ENCODE measurements at regions not wholly inside any gene's neighbourhood (a gene's known extent, or its start where the extent isn't known, plus 50 kb on each side); places are given as distances from the start of the nearest gene placed in this dataset.

DNA sequence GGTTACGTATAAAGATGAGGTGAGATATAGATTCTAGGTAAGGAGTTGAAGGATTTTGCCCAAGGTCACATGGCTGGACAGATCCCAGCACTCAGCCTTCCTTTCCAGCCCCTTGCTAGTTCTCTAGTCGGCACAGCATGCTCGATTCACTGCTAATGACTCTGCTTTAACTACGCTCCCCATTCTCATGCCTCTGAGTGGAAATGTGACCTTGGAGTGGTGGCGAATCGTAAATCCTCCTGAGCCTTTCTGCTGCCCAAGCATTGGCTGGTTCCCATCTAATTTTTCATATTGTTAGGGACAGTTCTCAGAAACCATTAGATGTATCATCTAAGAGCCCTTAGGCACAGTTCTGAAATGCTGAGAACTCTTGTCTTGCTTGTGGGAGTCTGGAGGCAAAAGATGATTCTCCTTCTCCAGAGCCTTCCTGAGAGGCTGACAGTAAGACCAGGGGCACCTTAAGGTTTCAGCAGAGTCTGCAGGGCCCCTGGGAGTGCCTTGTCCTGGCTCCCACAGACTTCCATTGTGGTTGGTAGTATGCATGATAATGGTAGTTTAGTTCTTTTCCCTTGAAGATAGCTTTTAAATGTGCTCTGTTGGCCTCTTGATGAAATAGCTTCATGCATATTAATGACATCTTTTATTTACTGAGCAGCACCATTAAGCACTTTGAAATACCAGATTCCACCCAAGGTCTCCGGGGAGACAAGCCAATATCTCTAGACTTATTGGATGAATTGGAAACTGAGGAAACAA lies 377.8 kb upstream of the SLC14A2 start:
- ChIA-PET CTCF (no interaction called here), POLR2A (ENCODE audit: unreplicated experiment) (no interaction called here)
- Histone ChIP-seq H3K36me3 (ENCODE audit: low read depth, low read length) (no peaks in the 10 kb centered on the region), H3K4me1 (ENCODE audit: insufficient read depth, low read length) (no peaks in the 10 kb centered on the region), H3K4me3 (ENCODE audit: low read length) (no peak overlapping the region), H3K9ac (ENCODE audit: low read length) (no peak overlapping the region), H3K9me3 (ENCODE audit: low read length) (no peaks in the 10 kb centered on the region), H3K9me2 (replicated peaks; ENCODE audit: low read length) (no peaks in the 10 kb centered on the region), H3K27ac (ENCODE audit: low read length) (no peak overlapping the region), H3K27me3 (ENCODE audit: low read length) (no peaks in the 10 kb centered on the region), H3F3A (ENCODE audit: low read length, unreplicated experiment) (no peaks in the 10 kb centered on the region), H4K20me1 (ENCODE audit: low read length) (no peaks in the 10 kb centered on the region), H3K4me2 (ENCODE audit: low read length) (no peak overlapping the region), H2AFZ (ENCODE audit: low read length) (no peak overlapping the region), H3K79me2 (ENCODE audit: low read length) (no peaks in the 10 kb centered on the region)
- intact Hi-C loops (cut with micrococcal nuclease): no loop called here
- ATAC-seq (no peak), DNase-seq (no peak)
- BruUV-seq (replicated peaks): no TSS peak
- TF ChIP-seq EZH2phosphoT487 (IDR thresholded peaks at IDR 0.05; ENCODE audit: borderline replicate concordance, low read length) (no peak), EZH2 (IDR thresholded peaks at IDR 0.05; ENCODE audit: low read length, unreplicated experiment) (no peak), CTCF (conservative IDR thresholded peaks at IDR 0.05; ENCODE audit: low read depth, low read length) (no peak)

- Histone ChIP-seq H3K9me3 (ENCODE audit: low read length) (no peaks in the 10 kb centered on the region), H3K4me3 (ENCODE audit: low read length) (no peak overlapping the region), H3K9me2 (replicated peaks; ENCODE audit: low read length) (no peaks in the 10 kb centered on the region), H3K27ac (ENCODE audit: low read length) (no peak overlapping the region), H2AFZ (ENCODE audit: low read length) (no peak overlapping the region), H3F3A (ENCODE audit: low read length, unreplicated experiment) (no peaks in the 10 kb centered on the region), H3K79me2 (ENCODE audit: low read length) (no peaks in the 10 kb centered on the region), H3K4me1 (ENCODE audit: insufficient read depth, low read length) (no peaks in the 10 kb centered on the region), H3K36me3 (ENCODE audit: low read depth, low read length) (no peaks in the 10 kb centered on the region), H3K9ac (ENCODE audit: low read length) (no peak overlapping the region), H3K27me3 (ENCODE audit: low read length) (no peaks in the 10 kb centered on the region), H3K4me2 (ENCODE audit: low read length) (no peak overlapping the region), H4K20me1 (ENCODE audit: low read length) (no peaks in the 10 kb centered on the region)
- BruUV-seq (replicated peaks): no TSS peak
- no peak for TF ChIP-seq EZH2 (IDR thresholded peaks at IDR 0.05; ENCODE audit: low read length, unreplicated experiment)
- no peak for TF ChIP-seq EZH2phosphoT487 (IDR thresholded peaks at IDR 0.05; ENCODE audit: borderline replicate concordance, low read length)
- TF ChIP-seq CTCF (conservative IDR thresholded peaks at IDR 0.05; ENCODE audit: low read depth, low read length): no peak
- intact Hi-C loops (cut with micrococcal nuclease): no loop called here
- POLR2A ChIA-PET (ENCODE audit: unreplicated experiment): no interaction called here
- ATAC-seq (no peak), DNase-seq (no peak)
- CTCF ChIA-PET: no interaction called here
Observed at GRCh38 chr18:45241271-45241670, 374.0 kb upstream of the SLC14A2 start.

DNA sequence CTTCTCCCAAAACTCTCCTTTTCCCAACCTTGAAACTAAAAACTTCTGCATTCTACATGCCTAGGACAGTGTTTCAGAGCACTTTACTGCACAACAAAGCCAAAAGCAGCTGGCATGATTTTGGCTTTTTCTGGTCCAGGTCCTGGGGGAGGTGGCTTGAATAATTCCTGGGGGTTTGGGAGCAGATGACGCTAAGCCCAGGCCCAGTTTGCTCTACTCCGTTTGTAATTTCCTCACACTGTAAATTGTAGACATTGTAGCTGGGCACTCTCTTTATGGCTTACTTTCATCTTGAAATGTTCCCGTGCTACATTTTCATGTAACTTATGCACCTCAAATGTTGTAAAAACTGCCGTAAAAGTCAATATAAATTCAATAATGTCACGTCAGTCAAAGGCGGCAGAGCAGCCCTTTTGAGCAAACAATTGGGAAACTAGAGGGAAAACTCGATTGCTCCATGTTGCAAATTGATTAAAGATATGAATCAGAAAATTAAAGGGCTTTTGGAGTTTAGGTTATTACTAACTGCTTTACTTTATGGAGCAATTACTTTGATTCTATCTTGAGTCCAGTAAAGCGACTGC lies 373.2 kb upstream of the SLC14A2 start:
- no peaks in the 10 kb centered on the region for H4K20me1 ChIP-seq (ENCODE audit: low read length)
- no peak overlapping the region for H3K27ac ChIP-seq (ENCODE audit: low read length)
- intact Hi-C loops (cut with micrococcal nuclease): no loop called here
- no peaks in the 10 kb centered on the region for H3K27me3 ChIP-seq (ENCODE audit: low read length)
- H3K79me2 ChIP-seq (ENCODE audit: low read length): no peaks in the 10 kb centered on the region
- no peaks in the 10 kb centered on the region for H3K4me1 ChIP-seq (ENCODE audit: insufficient read depth, low read length)
- ChIA-PET POLR2A (ENCODE audit: unreplicated experiment) (no interaction called here), CTCF (no interaction called here)
- H3K9me3 ChIP-seq (ENCODE audit: low read length): no peaks in the 10 kb centered on the region
- H3K36me3 ChIP-seq (ENCODE audit: low read depth, low read length): no peaks in the 10 kb centered on the region
- H3K9ac ChIP-seq (ENCODE audit: low read length): no peak overlapping the region
- no peaks in the 10 kb centered on the region for H3K9me2 ChIP-seq (replicated peaks; ENCODE audit: low read length)
- TF ChIP-seq CTCF (conservative IDR thresholded peaks at IDR 0.05; ENCODE audit: low read depth, low read length) (no peak), EZH2 (IDR thresholded peaks at IDR 0.05; ENCODE audit: low read length, unreplicated experiment) (no peak), EZH2phosphoT487 (IDR thresholded peaks at IDR 0.05; ENCODE audit: borderline replicate concordance, low read length) (no peak)
- no peaks in the 10 kb centered on the region for H3F3A ChIP-seq (ENCODE audit: low read length, unreplicated experiment)
- H2AFZ ChIP-seq (ENCODE audit: low read length): no peak overlapping the region
- H3K4me3 ChIP-seq (ENCODE audit: low read length): no peak overlapping the region
- no TSS peak for BruUV-seq (replicated peaks)
- no peak for ATAC-seq
- DNase-seq: no peak
- no peak overlapping the region for H3K4me2 ChIP-seq (ENCODE audit: low read length)

All from PC-3 (cell line).